ENCODE measurements at regions not wholly inside any gene's neighbourhood (a gene's known extent, or its start where the extent isn't known, plus 50 kb on each side); places are given as distances from the start of the nearest gene placed in this dataset.

GRCh38 chr6:132133736-132134445 lies 182.7 kb upstream of the CCN2 start:
- Histone ChIP-seq H2AFZ (no peak overlapping the region), H3K36me3 (replicated peaks; ENCODE audit: insufficient read depth, low read depth) (no peaks in the 10 kb centered on the region), H3K79me2 (no peaks in the 10 kb centered on the region), H4K20me1 (ENCODE audit: insufficient read depth, poor library complexity, severe bottlenecking) (no peaks in the 10 kb centered on the region), H3K9me3 (ENCODE audit: low read depth) (no peaks in the 10 kb centered on the region), H3K27me3 (no peaks in the 10 kb centered on the region), H3K27ac (peak overlapping the region; percentile 73), H3K9me2 (replicated peaks; ENCODE audit: insufficient read depth) (no peaks in the 10 kb centered on the region), H3K4me3 (no peak overlapping the region), H3K4me2 (no peak overlapping the region), H3K4me1 (ENCODE audit: insufficient read depth) (peaks cover 17% of the 10 kb centered on the region)
- TF ChIP-seq CTCF (IDR thresholded peaks at IDR 0.05; ENCODE audit: poor library complexity): no peak
- TF ChIP-seq EZH2 (IDR thresholded peaks at IDR 0.05; ENCODE audit: borderline replicate concordance): no peak
- no peak for TF ChIP-seq EZH2phosphoT487 (IDR thresholded peaks at IDR 0.05; ENCODE audit: low read depth, severe bottlenecking, unreplicated experiment)
- DNase-seq (ENCODE audit: low spot score): no peak
- WGBS (ENCODE audit: low lambda C conversion rate, missing lambda C conversion rate): 78% methylated on average over 5 of the region's 5 CpGs

DNA sequence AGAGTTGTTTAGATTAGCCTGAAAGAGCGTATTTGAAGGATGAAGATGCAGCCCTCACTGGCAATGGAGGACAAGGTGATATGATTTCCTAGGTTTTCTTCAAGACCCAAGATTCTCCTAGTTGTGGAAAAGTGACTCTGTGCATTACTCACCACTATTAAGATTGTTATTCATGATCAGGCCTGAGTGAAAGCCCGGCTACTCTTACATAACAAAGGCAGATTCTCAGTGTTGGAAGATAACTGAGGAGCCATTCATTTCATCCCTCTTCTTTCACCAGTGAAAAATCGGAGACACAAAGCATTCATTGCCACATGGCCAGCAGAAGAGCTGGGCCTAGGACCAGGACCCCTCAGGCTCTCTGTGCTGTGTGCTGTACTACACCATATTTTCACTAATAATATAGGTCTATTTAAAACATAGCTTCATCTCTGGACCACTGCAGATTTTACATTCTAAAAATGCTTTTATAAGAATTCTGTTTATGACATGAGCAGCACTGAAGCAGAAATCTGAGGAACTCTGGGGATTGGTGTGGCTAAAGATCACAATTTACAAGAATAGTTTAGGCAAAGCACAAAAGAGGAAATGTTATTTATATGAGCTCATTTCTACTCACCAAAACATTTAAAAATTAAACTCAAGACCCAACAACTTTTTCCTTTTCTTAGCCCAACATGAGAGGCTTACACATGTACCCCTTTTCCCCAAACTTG lies 181.9 kb upstream of the CCN2 start:
- Histone ChIP-seq H4K20me1 (ENCODE audit: insufficient read depth, poor library complexity, severe bottlenecking) (no peaks in the 10 kb centered on the region), H3K27ac (peak overlapping the region; percentile 73), H3K9me3 (ENCODE audit: low read depth) (no peaks in the 10 kb centered on the region), H2AFZ (no peak overlapping the region), H3K4me2 (no peak overlapping the region), H3K79me2 (no peaks in the 10 kb centered on the region), H3K4me1 (ENCODE audit: insufficient read depth) (peaks cover 17% of the 10 kb centered on the region), H3K27me3 (no peaks in the 10 kb centered on the region), H3K36me3 (replicated peaks; ENCODE audit: insufficient read depth, low read depth) (no peaks in the 10 kb centered on the region), H3K9me2 (replicated peaks; ENCODE audit: insufficient read depth) (no peaks in the 10 kb centered on the region), H3K4me3 (no peak overlapping the region)
- DNase-seq (ENCODE audit: low spot score): no peak
- WGBS (ENCODE audit: low lambda C conversion rate, missing lambda C conversion rate): 81% methylated on average over 3 of the region's 3 CpGs
- TF ChIP-seq EZH2 (IDR thresholded peaks at IDR 0.05; ENCODE audit: borderline replicate concordance): no peak
- no peak for TF ChIP-seq CTCF (IDR thresholded peaks at IDR 0.05; ENCODE audit: poor library complexity)
- TF ChIP-seq EZH2phosphoT487 (IDR thresholded peaks at IDR 0.05; ENCODE audit: low read depth, severe bottlenecking, unreplicated experiment): no peak

DNA sequence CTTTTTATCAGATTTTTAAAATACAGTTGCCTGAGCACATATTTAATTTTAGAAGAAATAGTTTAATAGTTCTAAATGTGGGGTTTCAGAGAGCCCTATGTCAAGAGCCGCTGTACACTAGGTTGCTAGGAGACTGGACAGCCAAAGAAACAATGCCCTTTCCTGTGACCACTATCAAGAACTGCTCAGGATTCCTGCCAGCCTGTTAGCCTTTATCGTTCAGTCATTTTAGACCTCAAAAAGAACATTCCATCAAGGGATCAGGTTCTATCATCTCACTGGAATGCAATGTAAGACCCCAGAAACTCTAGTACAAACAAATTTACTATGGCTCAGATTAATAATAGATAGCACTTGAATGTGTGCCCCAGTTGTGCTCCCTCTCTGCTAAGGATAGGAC lies 181.2 kb upstream of the CCN2 start:
- H3K4me3 ChIP-seq: no peak overlapping the region
- no peaks in the 10 kb centered on the region for H3K36me3 ChIP-seq (replicated peaks; ENCODE audit: insufficient read depth, low read depth)
- no peaks in the 10 kb centered on the region for H3K9me3 ChIP-seq (ENCODE audit: low read depth)
- peaks cover 17% of the 10 kb centered on the region for H3K4me1 ChIP-seq (ENCODE audit: insufficient read depth)
- H3K9me2 ChIP-seq (replicated peaks; ENCODE audit: insufficient read depth): no peaks in the 10 kb centered on the region
- H3K4me2 ChIP-seq: no peak overlapping the region
- TF ChIP-seq EZH2 (IDR thresholded peaks at IDR 0.05; ENCODE audit: borderline replicate concordance) (no peak), EZH2phosphoT487 (IDR thresholded peaks at IDR 0.05; ENCODE audit: low read depth, severe bottlenecking, unreplicated experiment) (no peak), CTCF (IDR thresholded peaks at IDR 0.05; ENCODE audit: poor library complexity) (no peak)
- H3K27me3 ChIP-seq: no peaks in the 10 kb centered on the region
- no peaks in the 10 kb centered on the region for H3K79me2 ChIP-seq
- no peaks in the 10 kb centered on the region for H4K20me1 ChIP-seq (ENCODE audit: insufficient read depth, poor library complexity, severe bottlenecking)
- 65% methylated on average over 2 of the region's 2 CpGs for WGBS (ENCODE audit: low lambda C conversion rate, missing lambda C conversion rate)
- no peak for DNase-seq (ENCODE audit: low spot score)
- no peak overlapping the region for H2AFZ ChIP-seq
- peak overlapping the region; percentile 73 for H3K27ac ChIP-seq
